Activated T-cell treated with anti-CD3 and anti-CD28 coated beads, Interleukin-2, amount 50 U/mL, for 1 hour (primary cell): ENCODE measurements at regions not wholly inside any gene's neighbourhood (a gene's known extent, or its start where the extent isn't known, plus 50 kb on each side); places are given as distances from the start of the nearest gene placed in this dataset.

ENCODE experiments used
- DNase-seq: peaks from one replicate; pipeline ENCODE4 v3.0.0-alpha.2; 2020

- no peak for DNase-seq
These were observed 88.2 kb upstream of the EPB41L3 start for GRCh38 chr18:5632041-5632440.

- DNase-seq: no peak
These were observed 87.2 kb upstream of the EPB41L3 start for GRCh38 chr18:5630900-5631413.

DNA sequence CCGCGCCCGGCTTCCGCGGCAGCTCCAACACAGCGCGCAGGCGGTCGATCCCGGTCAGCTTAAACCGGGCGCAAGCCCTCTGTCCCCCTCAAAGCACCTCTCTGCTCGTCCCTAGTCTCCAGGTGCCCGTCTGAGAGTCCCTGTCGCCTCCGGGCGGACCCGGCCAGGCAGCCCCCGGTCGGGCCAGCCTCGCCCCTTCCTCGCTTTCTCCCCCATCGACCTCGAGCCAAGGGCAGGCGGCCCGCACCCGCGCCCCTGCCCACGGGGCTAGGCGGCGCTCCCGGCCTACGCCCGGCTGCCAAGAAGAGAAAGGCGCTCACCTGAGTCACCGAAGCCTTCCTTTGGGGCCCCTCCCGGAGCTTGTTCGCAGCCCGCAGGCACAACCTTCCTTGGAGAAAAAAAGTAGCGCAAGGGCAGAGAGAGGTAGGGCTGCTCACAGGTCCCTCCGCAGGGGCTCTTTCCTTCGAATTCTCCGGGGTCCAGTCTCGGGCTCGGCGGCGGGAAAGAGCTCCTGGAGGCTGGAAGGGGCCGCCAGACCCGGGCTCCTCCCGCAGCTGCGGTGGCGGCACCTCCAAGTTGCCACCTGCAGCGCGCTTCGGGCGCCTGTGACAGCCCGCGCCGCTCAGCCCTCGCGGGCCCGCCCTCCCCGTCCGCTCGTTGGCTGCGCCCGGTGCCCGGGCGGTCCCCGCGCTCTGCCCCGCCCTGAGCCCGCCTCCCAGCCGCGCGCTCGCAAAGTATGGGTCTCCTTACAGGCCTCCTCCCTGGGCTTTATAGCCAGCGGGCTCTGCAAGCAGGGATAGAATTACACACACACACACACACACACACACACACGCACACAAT is 86.5 kb upstream of the EPB41L3 start:
- DNase-seq: peak; percentile 40

- no peak for DNase-seq
These were observed 84.9 kb upstream of the EPB41L3 start for GRCh38 chr18:5628512-5629255.

DNA sequence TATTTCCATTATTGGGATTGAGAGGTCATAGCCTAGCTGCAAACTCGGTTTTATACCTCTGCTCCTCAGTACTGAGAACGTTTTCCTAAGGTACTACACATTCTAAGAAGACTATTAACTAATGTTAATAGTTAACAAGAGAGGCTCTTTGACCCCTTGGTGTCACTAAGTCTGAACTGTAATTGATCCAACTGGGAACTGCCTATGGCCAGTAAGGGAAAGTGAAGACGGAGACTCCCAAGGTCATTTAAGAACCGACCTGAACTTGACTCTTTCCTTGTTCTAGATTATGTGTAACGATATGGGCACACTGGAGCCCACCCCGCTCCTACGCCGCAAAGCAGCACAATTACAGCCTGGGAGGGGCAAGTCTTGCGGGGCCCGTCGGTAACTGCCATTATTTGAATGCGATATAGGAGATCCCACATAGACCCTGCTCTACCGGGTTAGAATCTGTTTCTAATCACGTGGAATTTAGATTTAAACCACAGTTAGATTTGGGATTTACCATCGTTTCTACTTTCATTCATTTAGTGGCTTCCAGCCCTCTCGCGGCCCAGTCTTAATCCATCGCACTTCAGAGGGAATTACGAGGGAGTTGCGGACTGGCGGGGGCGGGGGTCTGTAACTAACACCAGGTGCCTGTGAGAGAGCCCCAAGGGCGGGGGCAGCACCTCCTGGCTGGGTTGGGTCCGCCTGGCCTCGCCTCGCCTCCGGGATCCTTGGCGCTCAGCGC is 84.1 kb upstream of the EPB41L3 start:
- no peak for DNase-seq

- DNase-seq: no peak
These were observed 82.5 kb upstream of the EPB41L3 start for GRCh38 chr18:5626130-5626880.

DNA sequence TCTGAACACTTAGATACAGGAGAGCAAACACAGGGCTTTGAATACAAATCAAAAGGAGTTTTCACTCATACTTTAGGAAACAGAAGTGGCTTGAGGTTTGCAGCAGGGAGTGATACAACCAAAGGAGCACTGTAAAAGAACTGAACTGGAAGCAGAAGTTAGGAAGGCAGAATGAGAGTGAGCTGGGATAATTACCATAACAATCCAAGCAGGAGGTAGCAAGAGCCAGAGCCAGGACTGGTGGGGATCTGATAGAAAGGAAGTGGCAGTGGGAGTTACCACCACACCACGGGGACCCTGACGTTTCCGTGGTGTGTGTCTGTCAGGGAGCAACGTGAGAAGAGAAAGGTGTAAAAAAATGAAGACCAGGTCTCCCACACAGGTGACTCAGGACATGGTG is 81.3 kb upstream of the EPB41L3 start:
- no peak for DNase-seq

DNA sequence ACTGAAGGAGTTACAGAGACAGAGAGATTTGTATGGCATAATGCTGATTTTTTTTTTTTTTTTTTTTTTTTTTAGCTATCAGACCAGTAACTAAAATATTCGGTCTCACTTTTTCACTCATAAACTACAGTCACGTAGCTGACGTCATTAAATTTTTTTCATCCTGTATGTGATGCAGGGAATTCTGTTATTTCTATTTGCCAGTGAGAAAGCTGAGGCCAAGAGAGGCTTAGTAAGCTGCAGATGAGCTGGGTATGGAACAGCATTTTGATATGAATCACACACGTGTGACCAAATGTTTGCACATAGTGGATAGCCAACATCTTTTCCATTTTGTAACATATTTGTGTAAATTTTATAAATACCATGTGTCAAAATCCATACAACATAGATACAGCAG is 79.1 kb upstream of the EPB41L3 start:
- DNase-seq: no peak

- DNase-seq: no peak
These were observed 76.5 kb upstream of the EPB41L3 start for GRCh38 chr18:5620289-5620688.

DNA sequence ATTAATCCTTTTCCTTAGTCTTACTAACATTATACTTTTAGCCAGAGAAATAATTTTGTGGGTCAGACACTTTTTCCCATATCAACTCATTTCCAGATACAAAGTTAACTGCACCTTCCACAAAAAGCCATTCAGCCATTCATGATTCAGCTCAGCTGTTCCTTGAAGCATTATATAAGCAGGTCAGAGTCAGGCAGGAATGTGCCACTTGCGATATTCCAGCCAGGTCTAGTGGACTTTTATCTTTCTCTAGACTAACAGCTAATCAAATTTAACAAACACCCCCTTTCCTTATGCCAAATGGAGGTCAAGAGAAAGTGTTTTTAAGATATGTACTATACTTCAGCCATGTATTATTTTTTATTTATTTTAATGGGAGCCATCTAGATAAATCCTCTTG is 75.6 kb upstream of the EPB41L3 start:
- DNase-seq: no peak

GRCh38 chr18:5618047-5618688 is 74.4 kb upstream of the EPB41L3 start:
- DNase-seq: no peak

DNA sequence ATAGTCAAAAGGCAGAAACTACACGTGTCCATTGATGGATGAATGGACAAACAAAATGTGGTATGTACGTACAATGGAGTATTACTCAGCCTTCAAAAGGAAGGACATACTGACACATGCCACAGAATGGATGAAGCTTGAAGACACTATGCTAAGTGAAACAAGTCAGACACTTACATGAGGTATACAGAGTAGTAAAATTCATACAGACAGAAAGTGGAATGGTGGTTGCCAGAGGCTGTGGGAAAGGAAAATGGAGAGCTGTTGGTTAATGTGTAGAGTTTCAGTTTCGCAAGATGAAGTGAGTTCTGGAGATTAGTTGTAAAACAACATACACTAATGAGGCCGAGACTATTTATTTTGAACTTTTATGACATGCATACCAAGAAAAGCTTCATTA is 67.4 kb upstream of the EPB41L3 start:
- no peak for DNase-seq

GRCh38 chr18:5608846-5609245 is 65.0 kb upstream of the EPB41L3 start:
- no peak for DNase-seq

DNA sequence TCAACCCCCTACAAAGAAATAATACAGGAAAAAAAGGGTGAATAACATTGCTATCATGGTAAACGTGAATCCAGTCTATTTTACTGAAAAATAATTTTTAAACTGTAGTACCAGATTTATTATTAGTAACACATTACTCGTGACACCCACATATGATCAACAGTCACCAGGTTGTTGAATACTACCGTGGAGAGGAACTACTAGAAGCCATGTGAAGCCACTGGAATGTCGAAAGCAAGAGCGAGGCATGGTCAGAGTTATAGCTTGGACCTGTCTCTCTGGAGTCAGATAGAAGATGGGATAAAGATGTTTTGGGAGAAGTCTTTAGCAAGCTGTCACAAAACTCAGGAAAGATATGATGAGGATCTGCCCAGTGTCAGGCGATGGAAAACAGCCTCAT is 63.2 kb upstream of the EPB41L3 start:
- DNase-seq: no peak

DNA sequence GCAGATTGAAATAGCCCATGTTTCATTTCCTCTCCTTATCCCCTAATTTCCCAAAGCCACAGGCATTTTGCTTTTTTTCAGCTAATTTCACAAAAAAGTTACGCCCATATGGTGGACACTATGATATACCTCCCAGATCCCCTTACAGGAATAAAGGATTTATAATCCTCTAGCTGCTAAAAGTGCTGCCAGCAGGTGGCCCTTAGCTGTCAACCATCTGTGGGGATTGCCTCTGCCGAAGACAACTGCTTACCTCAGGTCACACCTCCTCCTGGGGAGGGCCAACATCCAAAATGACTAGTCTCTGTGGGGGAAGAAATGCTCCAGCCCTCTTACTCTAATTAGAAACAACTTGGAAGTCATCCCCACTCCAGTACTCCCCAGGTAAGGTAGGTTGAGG is 61.0 kb upstream of the EPB41L3 start:
- no peak for DNase-seq

- no peak for DNase-seq
These were observed 59.4 kb upstream of the EPB41L3 start for GRCh38 chr18:5603153-5603552.

GRCh38 chr18:5601188-5601624 is 57.4 kb upstream of the EPB41L3 start:
- DNase-seq: no peak

- no peak for DNase-seq
These were observed 56.7 kb upstream of the EPB41L3 start for GRCh38 chr18:5600378-5601071.

DNA sequence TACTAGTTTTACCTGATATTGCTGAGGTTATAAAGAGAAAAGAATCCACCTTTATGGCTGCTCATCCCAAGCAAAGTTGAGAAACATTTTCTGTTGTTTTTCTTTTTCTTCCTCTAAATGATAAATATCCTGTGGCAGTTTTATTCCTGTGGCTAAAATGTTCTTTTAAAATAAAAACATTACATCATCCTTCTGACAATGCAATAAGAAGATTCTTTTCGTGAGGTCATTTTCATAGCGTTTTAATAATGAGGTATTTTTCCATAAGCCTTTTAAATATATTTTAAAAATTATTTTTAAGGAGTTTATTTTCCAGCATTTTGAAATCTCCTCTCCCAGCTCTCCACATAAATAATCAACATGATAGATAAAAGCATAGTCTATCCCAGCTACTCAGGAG is 52.8 kb upstream of the EPB41L3 start:
- no peak for DNase-seq
